Testis (tissue), 2 donors: ENCODE measurements at regions not wholly inside any gene's neighbourhood (a gene's known extent, or its start where the extent isn't known, plus 50 kb on each side); places are given as distances from the start of the nearest gene placed in this dataset.

Experiments
- DNase-seq: peaks from one replicate; pipeline ENCODE4 v3.0.0-alpha.2; 2019
- H3K27ac ChIP-seq, 2 donors: fragments of 200-600 bp; sonication (generic); one replicate each; pipeline ENCODE4 v1.5.1; 2019
- H3K27me3 ChIP-seq: fragments of 200-600 bp; sonication (generic); one replicate; pipeline ENCODE4 v1.5.1; 2019
- H3K36me3 ChIP-seq: fragments of 200-600 bp; sonication (generic); one replicate; pipeline ENCODE4 v1.5.1; 2017; ENCODE audit warnings: low read depth; ENCODE audit errors: missing control alignments
- H3K4me1 ChIP-seq: fragments of 200-600 bp; sonication (generic); one replicate; pipeline ENCODE4 v1.5.1; 2019
- H3K4me3 ChIP-seq, 2 donors: fragments of 200-600 bp; sonication (generic); one replicate each; pipeline ENCODE4 v1.5.1; 2017 to 2019
- H3K9me3 ChIP-seq: fragments of 200-600 bp; sonication (generic); one replicate; pipeline ENCODE4 v1.5.1; 2017
- POLR2A ChIP-seq: fragments of 450-650 bp; IDR thresholded peaks from one replicate; pipeline ENCODE4 v1.6.1; 2017; ENCODE audit warnings: antibody characterized with exemption, mild to moderate bottlenecking, moderate library complexity
- WGBS, 2 donors: methylation state at CpG; one replicate each; pipeline ENCODE4 v1.1.5; 2018; 5-methylcytosine and 5-hydroxymethylcytosine counted together
- intact Hi-C: fragments of 100-400 bp; cut with DNase I; formaldehyde crosslinking; loops from one replicate; pipeline ENCODE4 v1.15.1; 2023; ENCODE audit warnings: low total_unique reads
- TF ChIP-seq, protein P1 (sequence below), 3 experiments: fragments of 450-650 bp in 2 of 3; fragments of 200-600 bp in 1 of 3; sonication (generic) in 1 of 3; IDR thresholded peaks; one replicate each; pipeline ENCODE4 v1.5.1; 2016 to 2019; ENCODE audit warnings: antibody characterized with exemption in 3 of 3, mild to moderate bottlenecking in 2 of 3, moderate library complexity in 1 of 3

GRCh38 chr3:161555320-161555719, 58.7 kb downstream of the OTOL1 start:
- H3K4me1 ChIP-seq = no peaks in the 10 kb centered on the region
- H3K27ac ChIP-seq = no peak overlapping the region
- H3K4me3 ChIP-seq = no peak overlapping the region
- intact Hi-C loops = no loop called here
- WGBS, 2 donors = 75 to 82% methylated on average over 3 of the region's 3 CpGs
- DNase-seq = no peak
- TF ChIP-seq, protein P1, sequence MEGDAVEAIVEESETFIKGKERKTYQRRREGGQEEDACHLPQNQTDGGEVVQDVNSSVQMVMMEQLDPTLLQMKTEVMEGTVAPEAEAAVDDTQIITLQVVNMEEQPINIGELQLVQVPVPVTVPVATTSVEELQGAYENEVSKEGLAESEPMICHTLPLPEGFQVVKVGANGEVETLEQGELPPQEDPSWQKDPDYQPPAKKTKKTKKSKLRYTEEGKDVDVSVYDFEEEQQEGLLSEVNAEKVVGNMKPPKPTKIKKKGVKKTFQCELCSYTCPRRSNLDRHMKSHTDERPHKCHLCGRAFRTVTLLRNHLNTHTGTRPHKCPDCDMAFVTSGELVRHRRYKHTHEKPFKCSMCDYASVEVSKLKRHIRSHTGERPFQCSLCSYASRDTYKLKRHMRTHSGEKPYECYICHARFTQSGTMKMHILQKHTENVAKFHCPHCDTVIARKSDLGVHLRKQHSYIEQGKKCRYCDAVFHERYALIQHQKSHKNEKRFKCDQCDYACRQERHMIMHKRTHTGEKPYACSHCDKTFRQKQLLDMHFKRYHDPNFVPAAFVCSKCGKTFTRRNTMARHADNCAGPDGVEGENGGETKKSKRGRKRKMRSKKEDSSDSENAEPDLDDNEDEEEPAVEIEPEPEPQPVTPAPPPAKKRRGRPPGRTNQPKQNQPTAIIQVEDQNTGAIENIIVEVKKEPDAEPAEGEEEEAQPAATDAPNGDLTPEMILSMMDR (IDR thresholded peaks at IDR 0.05) = no peak
- no peak for TF ChIP-seq POLR2A
- no peaks in the 10 kb centered on the region for H3K36me3 ChIP-seq
- no peaks in the 10 kb centered on the region for H3K27me3 ChIP-seq
- no peaks in the 10 kb centered on the region for H3K9me3 ChIP-seq

- TF ChIP-seq, protein P1 (IDR thresholded peaks at IDR 0.05) = no peak
- TF ChIP-seq POLR2A = no peak
- Histone ChIP-seq H3K9me3 (no peaks in the 10 kb centered on the region), H3K4me3 (no peak overlapping the region), H3K27ac (no peak overlapping the region), H3K4me1 (no peaks in the 10 kb centered on the region), H3K36me3 (no peaks in the 10 kb centered on the region), H3K27me3 (no peaks in the 10 kb centered on the region)
- intact Hi-C loops = no loop called here
- no peak for DNase-seq
- 71 to 72% methylated on average over 3 of the region's 3 CpGs for WGBS, 2 donors
Measured at GRCh38 chr3:161556533-161556932, 59.9 kb downstream of the OTOL1 start.

GRCh38 chr3:161556941-161557340, 60.3 kb downstream of the OTOL1 start:
- Histone ChIP-seq H3K4me3 (no peak overlapping the region), H3K9me3 (no peaks in the 10 kb centered on the region), H3K36me3 (no peaks in the 10 kb centered on the region), H3K27ac (no peak overlapping the region), H3K4me1 (no peaks in the 10 kb centered on the region), H3K27me3 (no peaks in the 10 kb centered on the region)
- WGBS, 2 donors = 50 to 80% methylated on average over 1 of the region's 1 CpG
- intact Hi-C loops = no loop called here
- TF ChIP-seq, protein P1 (IDR thresholded peaks at IDR 0.05) = no peak
- no peak for TF ChIP-seq POLR2A
- no peak for DNase-seq

GRCh38 chr3:161557445-161558150, 61.0 kb downstream of the OTOL1 start:
- no peaks in the 10 kb centered on the region for H3K4me1 ChIP-seq
- WGBS, 2 donors = 88 to 89% methylated on average over 5 of the region's 5 CpGs
- no peaks in the 10 kb centered on the region for H3K27me3 ChIP-seq
- no peak overlapping the region for H3K4me3 ChIP-seq
- DNase-seq = no peak
- H3K27ac ChIP-seq = no peak overlapping the region
- intact Hi-C loops = no loop called here
- TF ChIP-seq, protein P1 (IDR thresholded peaks at IDR 0.05) = no peak
- TF ChIP-seq POLR2A = no peak
- no peaks in the 10 kb centered on the region for H3K9me3 ChIP-seq
- no peaks in the 10 kb centered on the region for H3K36me3 ChIP-seq

- no peak for DNase-seq
Measured at GRCh38 chr3:161558236-161558635, 61.6 kb downstream of the OTOL1 start.

More at GRCh38 chr3:161558236-161558635, 61.6 kb downstream of the OTOL1 start:
- TF ChIP-seq, protein P1 (IDR thresholded peaks at IDR 0.05) = no peak
- TF ChIP-seq POLR2A = no peak
- H3K27ac ChIP-seq = no peak overlapping the region
- intact Hi-C loops = no loop called here
- no peak overlapping the region for H3K4me3 ChIP-seq
- no peaks in the 10 kb centered on the region for H3K9me3 ChIP-seq
- no peaks in the 10 kb centered on the region for H3K4me1 ChIP-seq
- H3K27me3 ChIP-seq = no peaks in the 10 kb centered on the region
- H3K36me3 ChIP-seq = no peaks in the 10 kb centered on the region
- 50 to 68% methylated on average over 2 to 4 of the region's 4 CpGs for WGBS, 2 donors
